Hematopoietic multipotent progenitor cell treated with erythropoietin and hydrocortisone succinate and interleukin-3 and kit ligand, for 8 days (in vitro differentiated cells): ENCODE measurements at regions not wholly inside any gene's neighbourhood (a gene's known extent, or its start where the extent isn't known, plus 50 kb on each side); places are given as distances from the start of the nearest gene placed in this dataset.
A peak's percentile ranks its signal among the peaks of the same experiment; 100 is the strongest.

Experiments used
- DNase-seq: peaks from one replicate; pipeline ENCODE4 v3.0.0-alpha.2; 2015

- DNase-seq: no peak
Observed at GRCh38 chr16:77555126-77555525, 120.3 kb upstream of the ADAMTS18 start.

- no peak for DNase-seq
Observed at GRCh38 chr16:77555791-77556190, 121.0 kb upstream of the ADAMTS18 start.

- no peak for DNase-seq
Observed at GRCh38 chr16:77556201-77556873, 121.5 kb upstream of the ADAMTS18 start.

GRCh38 chr16:77557385-77557784, 122.6 kb upstream of the ADAMTS18 start:
- no peak for DNase-seq

- no peak for DNase-seq
Observed at GRCh38 chr16:77558786-77559185, 124.0 kb upstream of the ADAMTS18 start.

GRCh38 chr16:77562497-77562896, 127.7 kb upstream of the ADAMTS18 start:
- DNase-seq: no peak

GRCh38 chr16:77564791-77565390, 130.1 kb upstream of the ADAMTS18 start:
- DNase-seq: peak; percentile 3

GRCh38 chr16:77569406-77569805, 134.6 kb upstream of the ADAMTS18 start:
- DNase-seq: no peak

GRCh38 chr16:77570574-77570973, 135.7 kb upstream of the ADAMTS18 start:
- DNase-seq: no peak

GRCh38 chr16:77571115-77571862, 136.5 kb upstream of the ADAMTS18 start:
- no peak for DNase-seq

- DNase-seq: no peak
Observed at GRCh38 chr16:77574867-77575624, 140.2 kb upstream of the ADAMTS18 start.

- DNase-seq: no peak
Observed at GRCh38 chr16:77579351-77579891, 142.9 kb upstream of the NUDT7 start.

GRCh38 chr16:77581706-77582105, 140.6 kb upstream of the NUDT7 start:
- DNase-seq: no peak

- DNase-seq: peak; percentile 66
Observed at GRCh38 chr16:77584205-77584859, 138.0 kb upstream of the NUDT7 start.

GRCh38 chr16:77585379-77586251, 136.7 kb upstream of the NUDT7 start:
- no peak for DNase-seq

GRCh38 chr16:77588389-77588788, 133.9 kb upstream of the NUDT7 start:
- no peak for DNase-seq

GRCh38 chr16:77589071-77589765, 133.1 kb upstream of the NUDT7 start:
- DNase-seq: no peak

GRCh38 chr16:77590707-77591106, 131.6 kb upstream of the NUDT7 start:
- DNase-seq: no peak

- DNase-seq: no peak
Observed at GRCh38 chr16:77591347-77591746, 131.0 kb upstream of the NUDT7 start.

- DNase-seq: no peak
Observed at GRCh38 chr16:77592021-77592420, 130.3 kb upstream of the NUDT7 start.

GRCh38 chr16:77594057-77594456, 128.3 kb upstream of the NUDT7 start:
- DNase-seq: no peak
